CD4-positive, CD25-positive, alpha-beta regulatory T cell (primary cell): ENCODE measurements at regions not wholly inside any gene's neighbourhood (a gene's known extent, or its start where the extent isn't known, plus 50 kb on each side); places are given as distances from the start of the nearest gene placed in this dataset.

ENCODE experiments used
- ATAC-seq, 2 donors: fragments of 150-1000 bp; cut with Tn5 transposase; one replicate each; pipeline ENCODE4 v1.10.0; 2021; ENCODE audit warnings: low read depth in 2 of 2, moderate number of reproducible peaks in 2 of 2, moderate library complexity in 1 of 2
- DNase-seq, 3 donors: peaks; one replicate each; pipeline versions ENCODE4 v3.0.0 to v3.0.0-alpha.2; 2012 to 2022; ENCODE audit warnings: mixed read lengths in 1 of 3
- H3K27ac ChIP-seq: one replicate; pipeline ENCODE4 v1.7.0; 2013; ENCODE audit warnings: mild to moderate bottlenecking, low read length; ENCODE audit not compliant: insufficient read depth, poor library complexity, severe bottlenecking
- H3K27me3 ChIP-seq: one replicate; pipeline ENCODE4 v1.7.0; 2013; ENCODE audit warnings: low read length; ENCODE audit not compliant: control insufficient read depth, insufficient read depth
- H3K36me3 ChIP-seq: one replicate; pipeline ENCODE4 v1.7.0; 2013; ENCODE audit warnings: mild to moderate bottlenecking, low read length, moderate library complexity; ENCODE audit not compliant: control insufficient read depth, insufficient read depth
- H3K4me1 ChIP-seq: 2 replicates; pipeline ENCODE4 v1.7.0; 2013; ENCODE audit warnings: mild to moderate bottlenecking, low read length; ENCODE audit not compliant: insufficient read depth, control insufficient read depth, poor library complexity, severe bottlenecking
- H3K4me3 ChIP-seq: one replicate; pipeline ENCODE4 v1.7.0; 2013; ENCODE audit warnings: low read depth, mild to moderate bottlenecking, low read length, moderate library complexity
- H3K9me3 ChIP-seq, 2 experiments: 1 replicate in 1 of 2; 2 replicates in 1 of 2; pipeline ENCODE4 v1.7.0; 2013; ENCODE audit warnings: low read length in 2 of 2, mild to moderate bottlenecking in 1 of 2, moderate library complexity in 1 of 2; ENCODE audit not compliant: control insufficient read depth in 2 of 2
- H3K27ac Mint-ChIP-seq, 3 donors: one replicate each; pipeline ENCODE4 v1.8.0; 2020 to 2022; ENCODE audit warnings: mild to moderate bottlenecking in 3 of 3, mixed read lengths in 3 of 3, moderate library complexity in 2 of 3
- H3K27me3 Mint-ChIP-seq: one replicate; pipeline ENCODE4 v1.8.0; 2022; ENCODE audit warnings: mild to moderate bottlenecking, mixed read lengths
- H3K36me3 Mint-ChIP-seq: one replicate; pipeline ENCODE4 v1.8.0; 2020; ENCODE audit warnings: mixed read lengths
- H3K4me1 Mint-ChIP-seq, 4 donors: one replicate each; pipeline ENCODE4 v1.8.0; 2020 to 2022; ENCODE audit warnings: mixed read lengths in 4 of 4, mild to moderate bottlenecking in 1 of 4
- H3K4me3 Mint-ChIP-seq, 4 donors: one replicate each; pipeline ENCODE4 v1.8.0; 2020 to 2022; ENCODE audit warnings: mild to moderate bottlenecking in 4 of 4, mixed read lengths in 4 of 4, moderate library complexity in 3 of 4
- H3K9me3 Mint-ChIP-seq, 7 donors: one replicate each; pipeline ENCODE4 v1.8.0; 2020 to 2022; ENCODE audit warnings: mixed read lengths in 7 of 7, mild to moderate bottlenecking in 3 of 7, moderate library complexity in 2 of 7

- DNase-seq (no peak), ATAC-seq (no peak)
- Histone ChIP-seq H3K36me3 (no peaks in the 10 kb centered on the region), H3K27me3 (no peaks in the 10 kb centered on the region), H3K27ac (no peak overlapping the region), H3K4me3 (no peak overlapping the region), H3K9me3 (no peaks in the 10 kb centered on the region), H3K4me1 (no peaks in the 10 kb centered on the region)
- H3K27ac Mint-ChIP-seq = peak overlapping the region in 1 of 3 donors; percentile 22
- H3K4me1 Mint-ChIP-seq = peaks cover 0 to 2% (median 0%) of the 10 kb centered on the region in 4 donors
- H3K9me3 Mint-ChIP-seq = no peaks in the 10 kb centered on the region
- no peaks in the 10 kb centered on the region for H3K36me3 Mint-ChIP-seq
- peaks cover 17% of the 10 kb centered on the region for H3K27me3 Mint-ChIP-seq
- H3K4me3 Mint-ChIP-seq = no peak overlapping the region
These were observed 188.6 kb downstream of the SNX18 start for GRCh38 chr5:54705994-54706653.

- ATAC-seq (no peak), DNase-seq (no peak)
- no peak overlapping the region for H3K4me3 ChIP-seq
- H3K27me3 ChIP-seq = no peaks in the 10 kb centered on the region
- H3K9me3 ChIP-seq = no peaks in the 10 kb centered on the region
- no peak overlapping the region for H3K27ac ChIP-seq
- H3K4me1 ChIP-seq = no peaks in the 10 kb centered on the region
- no peaks in the 10 kb centered on the region for H3K36me3 Mint-ChIP-seq
- peak overlapping the region in 2 of 3 donors; percentile 40 for H3K27ac Mint-ChIP-seq
- H3K36me3 ChIP-seq = no peaks in the 10 kb centered on the region
- H3K27me3 Mint-ChIP-seq = peaks cover 21% of the 10 kb centered on the region
- H3K9me3 Mint-ChIP-seq = no peaks in the 10 kb centered on the region
- no peak overlapping the region for H3K4me3 Mint-ChIP-seq
- peaks cover 0 to 2% (median 0%) of the 10 kb centered on the region in 4 donors for H3K4me1 Mint-ChIP-seq
These were observed 187.3 kb downstream of the SNX18 start for GRCh38 chr5:54704825-54705224.

GRCh38 chr5:54704333-54704732, 186.8 kb downstream of the SNX18 start:
- Histone ChIP-seq H3K27me3 (no peaks in the 10 kb centered on the region), H3K36me3 (no peaks in the 10 kb centered on the region), H3K4me3 (no peak overlapping the region), H3K27ac (no peak overlapping the region), H3K9me3 (no peaks in the 10 kb centered on the region), H3K4me1 (no peaks in the 10 kb centered on the region)
- Mint-ChIP-seq H3K9me3 (no peaks in the 10 kb centered on the region), H3K4me3 (no peak overlapping the region), H3K4me1 (peaks cover 0 to 2% (median 0%) of the 10 kb centered on the region in 4 donors), H3K27ac (peak overlapping the region in 1 of 3 donors; percentile 40), H3K36me3 (no peaks in the 10 kb centered on the region), H3K27me3 (peaks cover 21% of the 10 kb centered on the region)
- DNase-seq (no peak), ATAC-seq (no peak)

GRCh38 chr5:54703565-54704255, 186.2 kb downstream of the SNX18 start:
- DNase-seq = no peak

DNA sequence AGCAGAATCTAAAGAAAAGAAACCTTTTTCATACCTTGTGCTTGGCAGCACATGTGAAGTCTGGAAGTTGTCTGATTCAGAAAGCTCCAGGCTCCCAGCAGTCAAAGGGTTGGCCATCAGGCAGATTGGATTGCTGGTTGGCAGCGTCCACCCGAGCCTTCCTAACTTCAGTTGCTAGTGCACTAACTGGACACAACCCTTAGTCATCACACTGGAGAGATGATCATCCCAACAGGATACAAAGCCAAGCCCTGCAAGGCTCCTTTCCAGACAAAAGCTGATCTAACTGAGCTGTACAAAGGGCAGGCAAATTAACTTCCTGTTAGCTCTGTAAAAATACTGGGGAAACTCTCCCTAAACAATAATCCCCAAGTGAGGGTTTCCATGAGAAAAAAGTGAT, 185.6 kb downstream of the SNX18 start:
- ATAC-seq (no peak), DNase-seq (no peak)
- Histone ChIP-seq H3K4me1 (no peaks in the 10 kb centered on the region), H3K27me3 (no peaks in the 10 kb centered on the region), H3K9me3 (no peaks in the 10 kb centered on the region), H3K36me3 (no peaks in the 10 kb centered on the region), H3K27ac (no peak overlapping the region), H3K4me3 (no peak overlapping the region)
- H3K27ac Mint-ChIP-seq = no peak overlapping the region
- peaks cover 16% of the 10 kb centered on the region for H3K27me3 Mint-ChIP-seq
- H3K36me3 Mint-ChIP-seq = no peaks in the 10 kb centered on the region
- H3K9me3 Mint-ChIP-seq = no peaks in the 10 kb centered on the region
- peaks cover 0 to 3% (median 1%) of the 10 kb centered on the region in 4 donors for H3K4me1 Mint-ChIP-seq
- H3K4me3 Mint-ChIP-seq = no peak overlapping the region

More at GRCh38 chr5:54703565-54704255, 186.2 kb downstream of the SNX18 start:
- peaks cover 21% of the 10 kb centered on the region for H3K27me3 Mint-ChIP-seq
- Histone ChIP-seq H3K9me3 (no peaks in the 10 kb centered on the region), H3K4me1 (no peaks in the 10 kb centered on the region), H3K27ac (no peak overlapping the region), H3K27me3 (no peaks in the 10 kb centered on the region), H3K4me3 (no peak overlapping the region), H3K36me3 (no peaks in the 10 kb centered on the region)
- ATAC-seq = no peak
- H3K9me3 Mint-ChIP-seq = no peaks in the 10 kb centered on the region
- peak overlapping the region in 1 of 4 donors; percentile 82 for H3K4me3 Mint-ChIP-seq
- no peak overlapping the region for H3K27ac Mint-ChIP-seq
- peaks cover 0 to 2% (median 0%) of the 10 kb centered on the region in 4 donors for H3K4me1 Mint-ChIP-seq
- no peaks in the 10 kb centered on the region for H3K36me3 Mint-ChIP-seq

DNA sequence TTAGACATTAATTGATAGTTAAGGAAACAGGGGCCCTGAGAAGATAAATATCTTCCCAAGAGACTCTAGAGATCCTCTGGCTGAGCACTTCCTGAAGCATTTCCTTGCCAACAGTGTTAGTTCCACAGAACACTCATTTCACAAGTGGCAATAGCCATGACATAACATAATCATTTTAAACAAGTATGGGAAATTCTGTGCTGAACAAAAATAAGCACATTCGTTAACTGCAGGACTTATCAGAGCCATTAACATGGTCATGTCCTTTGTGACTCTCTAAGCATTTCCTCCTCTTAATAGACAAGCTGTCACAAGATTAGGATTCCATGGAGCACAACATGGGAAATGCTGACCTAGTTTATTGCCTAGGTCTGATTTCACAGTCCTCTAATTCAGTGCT, 184.9 kb downstream of the SNX18 start:
- ATAC-seq (no peak), DNase-seq (no peak)
- Mint-ChIP-seq H3K27ac (no peak overlapping the region), H3K36me3 (no peaks in the 10 kb centered on the region), H3K27me3 (peaks cover 16% of the 10 kb centered on the region), H3K4me3 (no peak overlapping the region), H3K9me3 (peaks cover 0 to under 1% (median 0%) of the 10 kb centered on the region in 7 donors), H3K4me1 (peaks cover 0 to 3% (median 1%) of the 10 kb centered on the region in 4 donors)
- no peaks in the 10 kb centered on the region for H3K36me3 ChIP-seq
- no peaks in the 10 kb centered on the region for H3K9me3 ChIP-seq
- H3K27me3 ChIP-seq = no peaks in the 10 kb centered on the region
- H3K27ac ChIP-seq = no peak overlapping the region
- H3K4me1 ChIP-seq = no peaks in the 10 kb centered on the region
- no peak overlapping the region for H3K4me3 ChIP-seq

GRCh38 chr5:54700986-54701578, 183.5 kb downstream of the SNX18 start:
- H3K9me3 Mint-ChIP-seq = peaks cover 0 to 3% (median 0%) of the 10 kb centered on the region in 7 donors
- no peak overlapping the region for H3K4me3 Mint-ChIP-seq
- H3K27ac Mint-ChIP-seq = no peak overlapping the region

More at GRCh38 chr5:54700986-54701578, 183.5 kb downstream of the SNX18 start:
- Histone ChIP-seq H3K27me3 (no peaks in the 10 kb centered on the region), H3K4me1 (no peaks in the 10 kb centered on the region), H3K27ac (no peak overlapping the region), H3K9me3 (no peaks in the 10 kb centered on the region), H3K36me3 (no peaks in the 10 kb centered on the region), H3K4me3 (no peak overlapping the region)
- Mint-ChIP-seq H3K36me3 (no peaks in the 10 kb centered on the region), H3K27me3 (peaks cover 11% of the 10 kb centered on the region), H3K4me1 (peaks cover 0 to 3% (median 1%) of the 10 kb centered on the region in 4 donors)
- ATAC-seq (no peak), DNase-seq (no peak)
